Left ventricle myocardium superior (tissue), 1 donor: ENCODE measurements at regions not wholly inside any gene's neighbourhood (a gene's known extent, or its start where the extent isn't known, plus 50 kb on each side); places are given as distances from the start of the nearest gene placed in this dataset.
A peak's percentile ranks its signal among the peaks of the same experiment; 100 is the strongest.

Experiments used
- ATAC-seq: fragments of 200-7000 bp; cut with Tn5 transposase; one replicate; pipeline ENCODE4 v1.9.1; 2020; ENCODE audit warnings: mild to moderate bottlenecking, moderate library complexity
- DNase-seq: peaks from one replicate; pipeline ENCODE4 v3.0.0-alpha.2; 2020
- intact Hi-C: fragments of 100-400 bp; cut with micrococcal nuclease; formaldehyde crosslinking; loops from one replicate; pipeline ENCODE4 v1.11.0; 2022
- donor health status: DM: no; HTN: yes; CAD: no; lungs with severe emphysema.

GRCh38 chr9:18382243-18382642 lies 91.7 kb upstream of the ADAMTSL1 start:
- intact Hi-C loops, result no loop called here
- ATAC-seq, result no peak
- no peak for DNase-seq

- DNase-seq, result no peak
- no peak for ATAC-seq
- intact Hi-C loops, result no loop called here
These were observed 89.9 kb upstream of the ADAMTSL1 start for GRCh38 chr9:18384066-18384465.

- intact Hi-C loops, result no loop called here
- no peak for ATAC-seq
- DNase-seq, result no peak
These were observed 88.1 kb upstream of the ADAMTSL1 start for GRCh38 chr9:18385696-18386490.

- DNase-seq, result no peak
- ATAC-seq, result peak; percentile 45
- intact Hi-C loops, result no loop called here
These were observed 83.6 kb upstream of the ADAMTSL1 start for GRCh38 chr9:18390393-18390792.

- ATAC-seq (peak; percentile 82), DNase-seq (no peak)
- intact Hi-C loops, result no loop called here
These were observed 80.4 kb upstream of the ADAMTSL1 start for GRCh38 chr9:18393340-18394130.

- no peak for DNase-seq
- ATAC-seq, result no peak
- intact Hi-C loops, result no loop called here
These were observed 79.1 kb upstream of the ADAMTSL1 start for GRCh38 chr9:18394847-18395351.

GRCh38 chr9:18396102-18396728 lies 77.7 kb upstream of the ADAMTSL1 start:
- intact Hi-C loops, result no loop called here
- ATAC-seq (no peak), DNase-seq (no peak)

- DNase-seq (no peak), ATAC-seq (no peak)
- intact Hi-C loops, result no loop called here
These were observed 76.9 kb upstream of the ADAMTSL1 start for GRCh38 chr9:18397076-18397475.

- intact Hi-C loops, result no loop called here
- no peak for ATAC-seq
- no peak for DNase-seq
These were observed 75.9 kb upstream of the ADAMTSL1 start for GRCh38 chr9:18398038-18398437.

GRCh38 chr9:18404434-18405029 lies 69.4 kb upstream of the ADAMTSL1 start:
- intact Hi-C loops, result no loop called here
- DNase-seq, result no peak
- no peak for ATAC-seq

GRCh38 chr9:18405240-18405639 lies 68.7 kb upstream of the ADAMTSL1 start:
- intact Hi-C loops, result no loop called here
- DNase-seq, result no peak
- no peak for ATAC-seq

GRCh38 chr9:18410983-18411382 lies 63.0 kb upstream of the ADAMTSL1 start:
- DNase-seq (no peak), ATAC-seq (no peak)
- intact Hi-C loops, result no loop called here

GRCh38 chr9:18421391-18421790 lies 52.6 kb upstream of the ADAMTSL1 start:
- no peak for ATAC-seq
- intact Hi-C loops, result no loop called here
- no peak for DNase-seq

GRCh38 chr9:18422296-18423036 lies 51.5 kb upstream of the ADAMTSL1 start:
- no peak for ATAC-seq
- intact Hi-C loops, result no loop called here
- no peak for DNase-seq

GRCh38 chr9:18423791-18424531 lies 50.0 kb upstream of the ADAMTSL1 start:
- intact Hi-C loops, result no loop called here
- DNase-seq (no peak), ATAC-seq (no peak)
